Spleen (tissue), 11 donors: ENCODE measurements at regions not wholly inside any gene's neighbourhood (a gene's known extent, or its start where the extent isn't known, plus 50 kb on each side); places are given as distances from the start of the nearest gene placed in this dataset.

ENCODE experiments used
- DNase-seq: peaks from one replicate; pipeline ENCODE4 v3.0.0-alpha.2; 2020
- H3K27ac ChIP-seq, 8 donors: fragments of 200-600 bp; sonication (generic) in 7 of 8; 1 replicate in 4 of 8; 2 replicates in 4 of 8; pipeline versions ENCODE4 v1.5.0 to v1.8.0; 2016 to 2021; ENCODE audit warnings: inconsistent platforms in 4 of 8, mild to moderate bottlenecking in 4 of 8, moderate library complexity in 1 of 8
- H3K27me3 ChIP-seq, 7 donors: fragments of 200-600 bp; sonication (generic) in 6 of 7; replicated peaks in 1 of 7; 1 replicate in 4 of 7; 2 replicates in 3 of 7; pipeline versions ENCODE4 v1.5.0 to v1.8.0; 2016 to 2021; ENCODE audit warnings: inconsistent platforms in 3 of 7, mild to moderate bottlenecking in 1 of 7
- H3K36me3 ChIP-seq, 6 donors: fragments of 200-600 bp; sonication (generic) in 5 of 6; 1 replicate in 4 of 6; 2 replicates in 2 of 6; pipeline versions ENCODE4 v1.5.0 to v1.8.0; 2016 to 2021; ENCODE audit warnings: inconsistent platforms in 2 of 6
- H3K4me1 ChIP-seq, 6 donors: fragments of 200-600 bp; sonication (generic) in 5 of 6; 1 replicate in 3 of 6; 2 replicates in 3 of 6; pipeline versions ENCODE4 v1.5.0 to v1.8.0; 2016 to 2021; ENCODE audit warnings: inconsistent platforms in 3 of 6
- H3K4me3 ChIP-seq, 8 donors: fragments of 200-600 bp; sonication (generic) in 7 of 8; 1 replicate in 4 of 8; 2 replicates in 4 of 8; pipeline versions ENCODE4 v1.5.0 to v1.8.0; 2016 to 2021; ENCODE audit warnings: inconsistent platforms in 4 of 8, mild to moderate bottlenecking in 4 of 8, moderate library complexity in 2 of 8
- H3K9me3 ChIP-seq, 8 donors: fragments of 200-600 bp; sonication (generic) in 7 of 8; 1 replicate in 4 of 8; 2 replicates in 4 of 8; pipeline versions ENCODE4 v1.5.0 to v1.8.0; 2016 to 2021; ENCODE audit warnings: inconsistent platforms in 4 of 8
- CTCF ChIP-seq, 11 experiments: fragments of 200-600 bp in 7 of 11; fragments of 450-650 bp in 4 of 11; sonication (generic) in 4 of 11; IDR thresholded peaks in 8 of 11; conservative IDR thresholded peaks in 3 of 11; 1 replicate in 7 of 11; 2 replicates in 4 of 11; pipeline versions ENCODE4 v1.4.0 to v1.8.0; 2016 to 2021; ENCODE audit warnings: antibody characterized with exemption in 11 of 11, inconsistent platforms in 4 of 11, mild to moderate bottlenecking in 1 of 11
- POLR2A ChIP-seq, 3 donors: fragments of 450-650 bp; IDR thresholded peaks; one replicate each; pipeline ENCODE4 v1.5.1; 2017; ENCODE audit warnings: antibody characterized with exemption in 3 of 3, mild to moderate bottlenecking in 1 of 3
- POLR2AphosphoS5 ChIP-seq, 3 donors: sonication (generic); formaldehyde crosslinking; IDR thresholded peaks; one replicate each; pipeline ENCODE4 v1.5.1; 2017; ENCODE audit warnings: antibody characterized with exemption in 3 of 3
- WGBS, 5 donors: extraction: QIAGEN DNeasy Blood & Tissue Kit in 3 of 5; methylation state at CpG; one replicate each; pipeline versions ENCODE4 v1.1.5 to v1.1.7; 2013 to 2018; 5-methylcytosine and 5-hydroxymethylcytosine counted together
- intact Hi-C: fragments of 100-400 bp; cut with DNase I; formaldehyde crosslinking; loops from one replicate; pipeline ENCODE4 v1.15.0; 2023; ENCODE audit warnings: low total_unique reads
- donor health status: healthy with polysubstance abuse.
- donor health status: DM: no; HTN: no; CAD: no; lungs with moderate emphysema.
- donor health status: DM: no; HTN: no; CAD: no.
- donor health status: Bipolar disorder and iron deficiency.
- donor health status: healthy.
- donor health status: DM: no; HTN: no; CAD: no.
- donor health status: DM: yes; HTN: yes; CAD: no.

- no peak for DNase-seq
- Histone ChIP-seq H3K36me3 (no peaks in the 10 kb centered on the region), H3K9me3 (no peaks in the 10 kb centered on the region), H3K27me3 (no peaks in the 10 kb centered on the region), H3K27ac (peak overlapping the region in 1 of 8 donors; percentile 15), H3K4me3 (no peak overlapping the region), H3K4me1 (peaks cover 12 to 73% (median 55%) of the 10 kb centered on the region in 6 donors)
- 79 to 98% (median 84%) methylated on average over 1 of the region's 1 CpG for WGBS, 5 donors
- TF ChIP-seq POLR2AphosphoS5 (IDR thresholded peaks at IDR 0.05): no peak
- TF ChIP-seq CTCF (IDR thresholded peaks at IDR 0.05 in 8 of 11, conservative IDR thresholded peaks at IDR 0.05 in 3 of 11): no peak
- no peak for TF ChIP-seq POLR2A (IDR thresholded peaks at IDR 0.05)
- intact Hi-C loops: no loop called here
Measured at GRCh38 chr6:25052181-25052580, 116.4 kb upstream of the RIPOR2 start.

- H3K9me3 ChIP-seq: no peaks in the 10 kb centered on the region
- no peak for DNase-seq
- TF ChIP-seq CTCF (IDR thresholded peaks at IDR 0.05 in 8 of 11, conservative IDR thresholded peaks at IDR 0.05 in 3 of 11) (peak in 6 of 11 experiments; percentile 4 to 26 (median 14)), POLR2A (IDR thresholded peaks at IDR 0.05) (no peak), POLR2AphosphoS5 (IDR thresholded peaks at IDR 0.05) (no peak)
- WGBS, 5 donors: 39 to 63% (median 50%) methylated on average over 2 of the region's 2 CpGs
- H3K36me3 ChIP-seq: no peaks in the 10 kb centered on the region
- intact Hi-C loops: no loop called here
- H3K4me3 ChIP-seq: no peak overlapping the region
- H3K27ac ChIP-seq: peak overlapping the region in 6 of 8 donors; percentile 16 to 39 (median 28)
- peaks cover 12 to 78% (median 58%) of the 10 kb centered on the region in 6 donors for H3K4me1 ChIP-seq
- H3K27me3 ChIP-seq: no peaks in the 10 kb centered on the region
Measured at GRCh38 chr6:25053875-25054371, 118.2 kb upstream of the RIPOR2 start.

- peaks cover 12 to 75% (median 57%) of the 10 kb centered on the region in 6 donors for H3K4me1 ChIP-seq
- H3K9me3 ChIP-seq: no peaks in the 10 kb centered on the region
- intact Hi-C loops: no loop called here
- H3K36me3 ChIP-seq: no peaks in the 10 kb centered on the region
- WGBS, 5 donors: 65 to 71% (median 69%) methylated on average over 3 of the region's 3 CpGs
- H3K27ac ChIP-seq: peak overlapping the region in 5 of 8 donors; percentile 16 to 39 (median 30)
- H3K27me3 ChIP-seq: no peaks in the 10 kb centered on the region
- TF ChIP-seq CTCF (IDR thresholded peaks at IDR 0.05 in 8 of 11, conservative IDR thresholded peaks at IDR 0.05 in 3 of 11) (no peak), POLR2AphosphoS5 (IDR thresholded peaks at IDR 0.05) (no peak), POLR2A (IDR thresholded peaks at IDR 0.05) (no peak)
- DNase-seq: no peak
- no peak overlapping the region for H3K4me3 ChIP-seq
Measured at GRCh38 chr6:25054469-25054868, 118.7 kb upstream of the RIPOR2 start.

GRCh38 chr6:25056130-25056529 lies 120.4 kb upstream of the RIPOR2 start:
- Histone ChIP-seq H3K36me3 (no peaks in the 10 kb centered on the region), H3K27me3 (no peaks in the 10 kb centered on the region), H3K4me1 (peaks cover 12 to 58% (median 45%) of the 10 kb centered on the region in 6 donors), H3K9me3 (no peaks in the 10 kb centered on the region), H3K27ac (peak overlapping the region; percentile 18 to 73 (median 34)), H3K4me3 (peak overlapping the region in 1 of 8 donors; percentile 26)
- intact Hi-C loops: no loop called here
- WGBS, 5 donors: 20 to 41% (median 26%) methylated on average over 3 of the region's 3 CpGs
- peak; percentile 84 for DNase-seq
- TF ChIP-seq CTCF (IDR thresholded peaks at IDR 0.05 in 8 of 11, conservative IDR thresholded peaks at IDR 0.05 in 3 of 11) (peak in 1 of 11 experiments; percentile 13), POLR2A (IDR thresholded peaks at IDR 0.05) (no peak), POLR2AphosphoS5 (IDR thresholded peaks at IDR 0.05) (peak in 1 of 3 donors; percentile 31)
